SJCRH30 (cell line): ENCODE measurements at regions not wholly inside any gene's neighbourhood (a gene's known extent, or its start where the extent isn't known, plus 50 kb on each side); places are given as distances from the start of the nearest gene placed in this dataset.
"Not testable (repeated sequence)": the region's sequence is repeated elsewhere in the genome, so short reads cannot be mapped to it uniquely, and the experiment has no call there.

Source experiments
- DNase-seq, 2 experiments: peaks; one replicate each; pipeline ENCODE4 v3.0.0-alpha.2; 2015 to 2020
- H3K27ac ChIP-seq: fragments of 250-450 bp; sonication (Bioruptor Pico); 2 replicates; pipeline ENCODE4 v1.5.1; 2020; ENCODE audit warnings: mild to moderate bottlenecking, moderate library complexity
- H3K27me3 ChIP-seq: fragments of 250-450 bp; sonication (Bioruptor Pico); 2 replicates; pipeline ENCODE4 v1.5.1; 2020; ENCODE audit warnings: mild to moderate bottlenecking, moderate library complexity
- H3K36me3 ChIP-seq: fragments of 250-450 bp; sonication (Bioruptor Pico); 2 replicates; pipeline ENCODE4 v1.5.1; 2020; ENCODE audit warnings: mild to moderate bottlenecking, moderate library complexity
- H3K4me1 ChIP-seq: fragments of 250-450 bp; sonication (Bioruptor Pico); 2 replicates; pipeline ENCODE4 v1.5.1; 2020; ENCODE audit warnings: mild to moderate bottlenecking, moderate library complexity
- H3K4me3 ChIP-seq: fragments of 250-450 bp; sonication (Bioruptor Pico); 2 replicates; pipeline ENCODE4 v1.5.1; 2020; ENCODE audit warnings: mild to moderate bottlenecking, moderate library complexity
- H3K9me3 ChIP-seq: fragments of 250-450 bp; sonication (Bioruptor Pico); replicated peaks from 2 replicates; pipeline ENCODE4 v1.5.1; 2020; ENCODE audit warnings: mild to moderate bottlenecking, moderate library complexity

DNA sequence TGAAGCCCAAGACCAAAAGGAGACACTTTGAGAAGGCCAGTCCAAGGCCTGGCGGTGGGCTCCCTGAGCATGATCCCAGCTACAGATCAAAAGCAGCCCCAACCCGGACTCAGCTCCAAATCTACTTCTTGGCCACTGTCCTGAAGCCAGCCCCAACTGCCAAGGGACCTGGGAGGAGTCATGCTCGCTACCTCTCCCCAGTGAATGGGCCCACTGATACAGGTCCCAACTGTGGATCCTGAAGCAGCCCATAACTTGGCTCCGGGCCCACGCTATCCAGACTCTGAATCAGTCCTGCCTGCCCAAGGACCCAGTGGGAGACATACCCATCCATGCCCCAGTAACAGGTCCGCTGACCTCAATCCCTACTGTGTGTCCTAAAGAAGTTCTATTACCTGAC is 1545.3 kb upstream of the C9orf72 start:
- no peak overlapping the region for H3K27ac ChIP-seq
- no peaks in the 10 kb centered on the region for H3K4me1 ChIP-seq
- H3K4me3 ChIP-seq, result no peak overlapping the region
- no peak for DNase-seq
- no peaks in the 10 kb centered on the region for H3K9me3 ChIP-seq
- H3K27me3 ChIP-seq, result no peaks in the 10 kb centered on the region
- H3K36me3 ChIP-seq, result no peaks in the 10 kb centered on the region

DNA sequence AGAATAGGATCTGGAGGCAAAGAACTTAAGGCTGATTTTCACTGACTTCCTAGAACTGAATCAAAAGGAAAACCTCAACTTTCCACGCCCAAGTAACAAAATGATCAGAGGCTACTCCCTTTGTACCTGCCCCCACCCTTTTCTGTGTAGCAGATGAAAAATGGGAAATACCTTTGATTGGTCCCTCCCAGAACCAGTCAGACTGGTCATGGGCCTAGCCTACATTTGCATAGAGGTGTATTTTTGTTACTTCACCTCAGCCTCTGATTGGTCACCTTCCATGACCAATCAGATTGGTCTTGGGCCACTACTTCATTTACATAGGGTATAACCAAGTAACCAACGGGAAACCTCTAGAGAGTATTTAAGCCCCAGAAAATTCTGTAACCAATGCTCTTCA is 1553.5 kb upstream of the C9orf72 start:
- no peaks in the 10 kb centered on the region for H3K27me3 ChIP-seq
- no peak overlapping the region for H3K27ac ChIP-seq
- no peak for DNase-seq
- H3K4me3 ChIP-seq, result no peak overlapping the region
- H3K9me3 ChIP-seq, result 0 out of 2 replicates have a peak, but pooled peaks cover 12% of the 10 kb centered on the region
- H3K36me3 ChIP-seq, result no peaks in the 10 kb centered on the region
- no peaks in the 10 kb centered on the region for H3K4me1 ChIP-seq

DNA sequence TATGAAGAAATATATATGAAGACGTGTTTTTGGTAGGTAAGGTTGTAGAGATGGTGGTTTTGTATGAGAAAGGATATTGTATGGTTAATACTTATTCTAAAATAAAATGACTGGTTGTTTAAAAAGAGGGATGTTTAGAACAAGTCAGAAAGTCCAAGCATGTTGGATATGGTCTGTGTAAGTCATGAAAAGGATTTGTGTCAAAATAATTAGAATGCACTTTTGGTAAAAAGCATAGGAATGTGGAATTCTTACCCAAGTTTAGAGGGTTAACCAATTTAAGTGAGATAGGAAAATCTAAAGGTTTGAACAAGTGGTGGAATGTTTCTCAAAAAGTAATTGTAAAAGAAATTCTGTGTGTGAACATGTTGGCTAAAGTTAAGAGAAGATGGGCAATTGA is 1556.5 kb upstream of the C9orf72 start:
- Histone ChIP-seq H3K4me1 (no peaks in the 10 kb centered on the region), H3K9me3 (0 out of 2 replicates have a peak, but pooled peaks cover 10% of the 10 kb centered on the region)

DNA sequence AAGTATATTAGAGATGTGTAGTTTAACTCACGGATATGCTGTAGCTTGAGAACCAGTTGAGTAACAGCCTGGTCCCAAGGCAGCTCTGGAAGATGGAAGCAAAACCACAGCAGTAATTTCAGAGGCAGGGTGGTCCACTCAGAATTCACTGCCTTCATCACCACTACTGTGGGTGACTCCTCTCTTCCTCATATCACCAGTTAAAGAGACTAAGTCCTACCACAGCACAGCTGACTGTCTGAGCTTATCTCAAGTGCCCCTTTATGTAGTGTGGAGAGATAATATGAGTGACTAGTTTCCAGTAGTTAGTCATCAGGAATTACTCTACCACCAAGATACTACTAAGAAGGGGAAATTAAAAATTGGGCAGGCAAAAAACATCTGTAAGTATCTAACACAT is 1571.2 kb upstream of the C9orf72 start:
- peak; percentile 4 to 15 for DNase-seq
- no peak overlapping the region for H3K27ac ChIP-seq
- H3K9me3 ChIP-seq, result no peaks in the 10 kb centered on the region; the same call in 1 of the 2 replicates
- H3K4me3 ChIP-seq, result no peak overlapping the region
- H3K36me3 ChIP-seq, result no peaks in the 10 kb centered on the region
- no peaks in the 10 kb centered on the region for H3K27me3 ChIP-seq
- H3K4me1 ChIP-seq, result no peaks in the 10 kb centered on the region

More for the DNA sequence above, 1556.5 kb upstream of the C9orf72 start:
- Histone ChIP-seq H3K4me3 (no peak overlapping the region), H3K36me3 (no peaks in the 10 kb centered on the region), H3K27me3 (no peaks in the 10 kb centered on the region), H3K27ac (no peak overlapping the region)
- DNase-seq, result peak in 1 of 2 experiments; percentile 16

DNA sequence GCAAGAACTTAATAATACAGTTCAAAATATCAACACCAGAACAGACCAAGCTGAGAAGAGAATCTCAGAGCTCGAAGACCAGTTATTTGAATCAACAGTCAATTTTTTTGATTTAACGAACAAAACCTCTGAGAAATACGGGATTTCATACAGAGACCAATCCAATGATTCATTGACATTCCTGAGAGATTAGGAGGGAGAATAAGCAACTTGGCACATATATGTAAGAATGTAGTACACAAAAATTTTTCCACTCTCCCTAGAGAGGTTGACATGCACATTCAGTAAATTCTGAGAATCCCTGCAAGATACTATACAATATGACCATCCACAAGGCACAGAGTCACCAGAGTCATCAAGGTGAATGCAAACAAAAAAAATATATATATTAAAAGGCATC is 1577.3 kb upstream of the C9orf72 start:
- no peak for DNase-seq
- no peak overlapping the region for H3K4me3 ChIP-seq
- H3K9me3 ChIP-seq, result no peaks in the 10 kb centered on the region
- no peaks in the 10 kb centered on the region for H3K36me3 ChIP-seq
- no peaks in the 10 kb centered on the region for H3K27me3 ChIP-seq
- H3K4me1 ChIP-seq, result peaks cover 2% of the 10 kb centered on the region
- H3K27ac ChIP-seq, result no peak overlapping the region

DNA sequence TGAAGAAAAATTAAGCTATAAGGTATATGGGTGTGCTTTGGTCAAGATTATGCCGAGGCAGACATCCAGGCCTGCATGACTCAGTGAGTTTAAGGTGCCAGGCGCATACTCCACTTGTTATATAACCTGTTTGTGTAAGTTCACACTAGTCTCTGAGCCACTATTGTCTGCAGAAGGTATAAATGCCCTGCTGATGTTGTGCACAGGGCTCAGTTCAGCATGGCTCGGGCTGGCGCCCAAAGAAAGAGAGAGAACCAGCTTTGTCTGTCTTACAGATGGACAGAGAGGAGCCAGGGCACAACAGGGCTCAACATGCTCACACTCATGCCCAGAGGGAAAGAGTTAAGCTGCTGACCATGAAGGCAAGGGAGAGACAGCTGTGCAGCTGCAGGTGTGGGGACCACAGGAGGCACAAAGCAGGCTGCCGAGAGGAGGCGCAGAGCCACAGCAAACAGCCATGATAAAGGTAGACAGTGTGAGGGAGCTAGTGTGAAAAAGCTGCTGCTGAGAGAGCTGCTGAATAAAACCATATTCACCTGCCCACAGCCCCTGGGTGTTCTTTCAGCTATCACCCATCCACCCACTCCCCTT is 1587.6 kb upstream of the C9orf72 start:
- H3K27ac ChIP-seq, result no peak overlapping the region
- no peaks in the 10 kb centered on the region for H3K27me3 ChIP-seq
- H3K9me3 ChIP-seq, result no peaks in the 10 kb centered on the region
- no peak overlapping the region for H3K4me3 ChIP-seq
- no peaks in the 10 kb centered on the region for H3K36me3 ChIP-seq
- H3K4me1 ChIP-seq, result peaks cover 20% of the 10 kb centered on the region
- peak; percentile 45 to 66 for DNase-seq

DNA sequence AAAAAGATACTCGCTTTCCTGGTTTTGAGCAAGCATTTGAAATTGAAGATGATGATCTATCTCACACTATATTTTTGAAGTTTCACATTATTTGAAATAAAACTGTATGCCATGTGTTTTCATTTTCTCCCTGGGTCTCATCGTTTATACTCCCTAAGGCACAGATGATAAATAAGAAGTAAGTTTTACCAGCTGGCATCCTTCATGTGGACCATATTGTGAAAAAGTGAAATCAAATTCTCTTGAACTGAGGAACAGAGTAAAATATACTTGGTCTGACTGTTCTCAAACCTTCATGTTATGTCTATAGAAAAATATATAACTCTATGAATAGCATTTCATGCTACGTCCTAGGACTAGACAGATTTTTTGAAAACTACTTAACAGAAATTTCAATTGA is 1600.9 kb upstream of the C9orf72 start:
- H3K36me3 ChIP-seq, result no peaks in the 10 kb centered on the region
- H3K27ac ChIP-seq, result no peak overlapping the region
- H3K4me1 ChIP-seq, result peaks cover 20% of the 10 kb centered on the region
- H3K9me3 ChIP-seq, result no peaks in the 10 kb centered on the region
- no peak for DNase-seq
- H3K27me3 ChIP-seq, result no peaks in the 10 kb centered on the region
- no peak overlapping the region for H3K4me3 ChIP-seq

DNA sequence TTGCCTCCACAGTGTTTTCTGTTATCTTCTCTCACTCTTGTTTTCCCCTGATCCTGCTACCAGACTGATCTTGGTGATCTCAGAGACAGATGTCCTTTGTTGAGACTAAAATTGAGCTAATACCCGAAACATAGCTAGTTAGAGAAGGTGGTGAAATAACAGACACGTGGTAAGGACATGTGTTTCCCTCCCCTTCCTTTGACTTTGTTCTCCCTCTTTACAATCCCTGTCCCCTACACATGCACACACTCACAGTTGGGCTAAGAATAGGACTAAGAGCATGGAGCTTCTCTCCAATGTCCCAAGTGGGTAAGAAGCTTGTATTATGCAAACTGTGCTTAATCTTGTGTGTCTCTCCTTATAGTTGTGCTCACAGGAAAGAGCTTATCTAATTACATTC is 1603.0 kb upstream of the C9orf72 start:
- Histone ChIP-seq H3K9me3 (no peaks in the 10 kb centered on the region), H3K36me3 (no peaks in the 10 kb centered on the region), H3K4me3 (peak overlapping the region; percentile 41), H3K27ac (peak overlapping the region; percentile 97), H3K4me1 (peaks cover 20% of the 10 kb centered on the region), H3K27me3 (no peaks in the 10 kb centered on the region)
- DNase-seq, result peak; percentile 73 to 95

DNA sequence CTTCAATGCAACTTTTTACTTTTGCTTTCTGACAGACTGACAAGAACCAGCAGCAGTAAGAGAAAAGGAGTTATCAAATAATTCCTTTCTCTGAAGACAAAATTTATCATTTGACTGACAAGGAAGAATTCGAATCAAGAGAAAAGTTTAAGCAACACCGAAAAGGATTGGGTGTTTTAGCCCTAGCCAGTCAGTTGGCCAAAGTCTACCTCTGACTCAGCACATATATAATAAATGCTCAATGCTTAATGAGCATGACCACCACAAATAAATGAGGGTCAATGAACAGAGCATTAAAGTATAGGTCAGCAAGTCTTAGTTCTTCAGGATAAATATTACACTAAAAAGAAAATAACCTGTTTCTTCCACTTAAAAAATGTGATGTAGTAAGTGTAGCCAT is 1603.5 kb upstream of the C9orf72 start:
- Histone ChIP-seq H3K4me1 (peaks cover 20% of the 10 kb centered on the region), H3K27ac (peak overlapping the region; percentile 97)
- DNase-seq, result peak; percentile 19 to 72

DNA sequence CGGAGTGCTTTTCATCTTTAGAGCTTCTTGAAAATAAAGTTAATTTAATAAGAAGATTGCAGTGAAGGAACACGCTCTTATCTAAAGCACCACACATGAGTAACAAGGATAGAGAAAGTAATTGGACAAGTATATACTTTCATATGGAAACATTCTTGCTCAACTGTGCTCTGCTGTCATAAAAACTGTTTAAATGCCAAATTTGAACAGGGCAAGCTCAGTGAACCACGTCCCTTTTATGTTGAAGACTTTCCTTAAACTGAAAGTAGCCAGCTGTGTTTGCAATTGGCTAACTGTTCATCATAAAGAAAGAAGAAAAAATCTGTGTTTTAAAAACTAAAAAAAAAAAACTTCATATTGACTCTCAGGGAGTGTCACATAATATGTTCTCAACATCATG is 1610.7 kb upstream of the C9orf72 start:
- no peak overlapping the region for H3K4me3 ChIP-seq
- H3K27me3 ChIP-seq, result no peaks in the 10 kb centered on the region
- no peaks in the 10 kb centered on the region for H3K36me3 ChIP-seq
- no peaks in the 10 kb centered on the region for H3K9me3 ChIP-seq
- no peak overlapping the region for H3K27ac ChIP-seq
- DNase-seq, result no peak
- no peaks in the 10 kb centered on the region for H3K4me1 ChIP-seq

More for the DNA sequence above, 1603.5 kb upstream of the C9orf72 start:
- no peaks in the 10 kb centered on the region for H3K36me3 ChIP-seq
- H3K4me3 ChIP-seq, result peak overlapping the region; percentile 41
- H3K9me3 ChIP-seq, result no peaks in the 10 kb centered on the region
- no peaks in the 10 kb centered on the region for H3K27me3 ChIP-seq

DNA sequence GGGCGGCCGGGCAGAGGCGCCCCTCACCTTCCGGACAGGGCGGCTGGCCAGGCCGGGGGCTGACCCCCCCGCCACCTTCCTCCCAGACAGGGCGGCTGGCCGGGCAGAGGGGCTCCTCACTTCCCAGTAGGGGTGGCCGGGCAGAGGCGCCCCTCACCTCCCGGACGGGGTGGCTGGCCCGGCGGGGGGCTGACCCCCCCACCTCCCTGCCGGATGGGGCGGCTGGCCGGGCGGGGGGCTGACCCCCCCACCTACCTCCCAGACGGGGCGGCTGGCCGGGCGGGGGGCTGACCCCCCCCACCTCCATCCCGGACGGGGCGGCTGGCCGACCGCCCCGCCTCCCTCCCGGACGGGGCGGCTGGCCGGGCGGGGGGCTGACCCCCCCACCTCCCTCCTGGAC is 1615.5 kb upstream of the C9orf72 start:
- H3K27ac ChIP-seq, H3K36me3 ChIP-seq, H3K4me1 ChIP-seq, H3K27me3 ChIP-seq, H3K4me3 ChIP-seq, DNase-seq, H3K9me3 ChIP-seq: not testable (repeated sequence)

DNA sequence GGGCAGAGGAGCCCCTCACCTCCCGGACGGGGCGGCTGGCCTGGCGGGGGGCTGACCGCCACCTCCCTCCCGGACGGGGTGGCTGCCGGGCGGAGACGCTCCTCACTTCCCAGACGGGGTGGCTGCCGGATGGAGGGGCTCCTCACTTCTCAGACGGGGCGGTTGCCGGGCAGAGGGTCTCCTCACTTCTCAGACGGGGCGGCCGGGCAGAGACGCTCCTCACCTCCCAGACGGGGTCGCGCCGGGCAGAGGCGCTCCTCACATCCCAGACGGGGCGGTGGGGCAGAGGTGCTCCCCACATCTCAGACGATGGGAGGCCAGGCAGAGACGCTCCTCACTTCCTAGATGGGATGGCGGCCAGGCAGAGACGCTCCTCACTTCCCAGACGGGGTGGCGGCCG is 1615.9 kb upstream of the C9orf72 start:
- not testable (repeated sequence) for H3K4me1 ChIP-seq, H3K36me3 ChIP-seq, H3K4me3 ChIP-seq, DNase-seq, H3K27ac ChIP-seq, H3K9me3 ChIP-seq, H3K27me3 ChIP-seq

DNA sequence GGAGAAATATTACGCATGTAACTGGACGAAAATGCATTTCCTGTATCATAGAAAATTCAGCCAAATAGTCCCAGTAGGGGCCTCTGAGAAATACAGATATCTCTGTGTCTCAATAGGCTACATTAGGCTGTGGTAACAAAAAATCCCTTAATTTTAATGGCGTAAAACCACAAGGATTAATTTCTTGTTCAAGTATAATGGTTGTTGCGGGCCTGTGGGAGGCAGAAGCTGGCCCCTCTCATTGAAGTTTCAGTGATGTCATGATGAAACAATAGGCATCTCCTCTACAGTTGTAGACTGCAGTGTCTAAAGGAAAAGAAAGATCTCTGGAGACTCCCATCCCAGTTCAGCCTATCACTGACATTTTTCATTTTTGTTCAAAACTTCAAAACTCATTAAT is 1625.6 kb upstream of the C9orf72 start:
- Histone ChIP-seq H3K9me3 (no peaks in the 10 kb centered on the region), H3K4me1 (peaks cover 12% of the 10 kb centered on the region), H3K27me3 (no peaks in the 10 kb centered on the region), H3K4me3 (peak overlapping the region; percentile 11), H3K36me3 (no peaks in the 10 kb centered on the region), H3K27ac (peak overlapping the region; percentile 62)
- peak in 1 of 2 experiments; percentile 65 for DNase-seq

DNA sequence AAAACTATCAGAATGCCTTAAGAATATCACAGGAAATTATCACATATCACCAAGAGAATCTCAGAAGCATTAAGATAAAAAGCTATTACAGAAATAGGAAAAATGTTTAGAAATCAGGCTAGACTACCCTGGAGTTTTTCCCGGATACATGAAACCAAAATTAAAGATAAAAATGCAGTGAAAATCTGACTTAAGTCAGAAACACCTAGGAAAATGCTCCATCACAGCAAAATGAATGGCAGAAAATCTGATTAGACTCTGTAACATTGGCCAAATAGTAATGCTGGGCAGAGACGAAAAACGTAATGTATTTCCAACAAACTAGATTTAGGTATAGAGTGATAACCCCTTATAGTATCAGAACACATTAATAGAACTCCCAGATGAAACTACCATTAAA is 1626.7 kb upstream of the C9orf72 start:
- Histone ChIP-seq H3K4me1 (peaks cover 12% of the 10 kb centered on the region), H3K27ac (no peak overlapping the region), H3K4me3 (no peak overlapping the region), H3K9me3 (no peaks in the 10 kb centered on the region), H3K27me3 (no peaks in the 10 kb centered on the region), H3K36me3 (no peaks in the 10 kb centered on the region)
- DNase-seq, result no peak

DNA sequence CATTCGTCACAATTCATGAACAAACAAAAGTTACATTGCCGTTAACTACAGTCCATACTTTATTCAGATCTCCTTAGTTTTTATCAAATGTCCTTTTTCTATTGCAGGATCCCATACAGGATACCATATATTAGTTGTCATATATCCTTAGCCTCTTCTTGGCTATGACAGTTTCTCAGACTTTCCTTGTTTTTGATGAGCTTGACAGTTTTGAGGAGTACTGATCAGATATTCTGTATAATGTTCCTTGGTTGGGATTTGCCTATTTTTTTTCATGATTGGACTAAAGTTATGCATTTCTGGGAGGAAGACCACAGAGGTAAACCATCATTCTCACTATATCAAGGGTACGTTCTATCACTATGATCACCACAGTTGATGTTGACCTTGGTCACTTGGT is 1627.4 kb upstream of the C9orf72 start:
- Histone ChIP-seq H3K36me3 (no peaks in the 10 kb centered on the region), H3K27me3 (no peaks in the 10 kb centered on the region), H3K27ac (no peak overlapping the region), H3K9me3 (no peaks in the 10 kb centered on the region), H3K4me3 (no peak overlapping the region), H3K4me1 (peaks cover 12% of the 10 kb centered on the region)
- DNase-seq, result no peak

DNA sequence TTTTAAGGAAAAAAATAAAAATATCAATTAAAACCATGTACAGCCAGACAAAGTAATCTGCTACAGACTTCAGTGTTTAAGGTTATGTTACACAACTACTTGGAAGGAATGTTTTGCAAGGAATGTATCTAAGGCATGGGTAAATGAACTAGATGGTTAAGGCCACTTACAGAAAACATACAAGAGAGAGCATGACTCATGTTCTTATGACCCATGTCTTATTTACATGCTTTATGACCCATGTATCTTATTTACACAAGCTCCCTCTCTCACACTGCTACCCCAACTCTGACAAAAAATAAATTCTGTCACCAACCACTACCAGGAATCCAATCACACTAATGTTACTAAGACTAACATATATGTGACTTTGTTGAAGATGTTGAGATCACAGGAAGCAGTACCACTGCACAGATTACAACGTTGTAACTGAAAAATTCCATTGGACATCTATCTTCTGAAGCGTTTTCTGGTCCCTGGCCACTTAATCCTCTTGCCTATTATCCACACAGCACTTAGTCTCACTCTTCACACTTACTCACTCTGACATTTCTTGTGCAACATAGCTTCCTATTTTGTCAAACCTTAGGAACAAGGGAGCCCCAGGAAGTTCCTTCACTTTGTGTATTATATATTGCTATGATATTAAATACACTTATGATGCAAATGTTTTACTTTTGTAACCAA is 1630.1 kb upstream of the C9orf72 start:
- H3K9me3 ChIP-seq, result no peaks in the 10 kb centered on the region
- no peak overlapping the region for H3K4me3 ChIP-seq
- H3K4me1 ChIP-seq, result peaks cover 7% of the 10 kb centered on the region; the same call in 1 of the 2 replicates
- no peak for DNase-seq
- H3K27ac ChIP-seq, result no peak overlapping the region
- no peaks in the 10 kb centered on the region for H3K36me3 ChIP-seq
- no peaks in the 10 kb centered on the region for H3K27me3 ChIP-seq
